AG04450 (cell line): ENCODE measurements at regions not wholly inside any gene's neighbourhood (a gene's known extent, or its start where the extent isn't known, plus 50 kb on each side); places are given as distances from the start of the nearest gene placed in this dataset.

Experiments used
- CTCF ChIA-PET: fragments of 300-600, 350-600 bp; formaldehyde crosslinking; extraction: SDS; loops from one replicate; lab custom pipeline; 2022; ENCODE audit warnings: antibody characterized with exemption, inconsistent platforms; lab: Charles Lee
- POLR2A ChIA-PET: fragments of 350-600 bp; formaldehyde crosslinking; extraction: SDS; loops from one replicate; lab custom pipeline; 2021; ENCODE audit warnings: antibody characterized with exemption, inconsistent platforms; lab: Yijun Ruan, JAX
- DNase-seq: peaks from one replicate; pipeline ENCODE4 v3.0.0-alpha.2; 2011; ENCODE audit warnings: low read depth, low spot score
- H3K27ac ChIP-seq: one replicate; pipeline ENCODE4 v1.5.1; 2012; ENCODE audit warnings: low read depth, low read length, control low read depth
- H3K27me3 ChIP-seq: one replicate; pipeline ENCODE4 v1.6.0; 2012; ENCODE audit warnings: low read length; ENCODE audit not compliant: control insufficient read depth, insufficient read depth
- H3K4me3 ChIP-seq: 2 replicates; pipeline ENCODE4 v1.5.1; 2011; ENCODE audit warnings: mild to moderate bottlenecking, low read depth, low read length, control low read depth
- H3K9me3 ChIP-seq: 2 replicates; pipeline ENCODE4 v1.5.1; 2012; ENCODE audit warnings: low read length; ENCODE audit not compliant: control insufficient read depth, insufficient read depth
- TF ChIP-seq, protein P1 (sequence below): IDR thresholded peaks from 2 replicates; pipeline ENCODE4 v1.5.1; 2011; ENCODE audit warnings: low read depth, low read length, control low read depth, inconsistent platforms

DNA sequence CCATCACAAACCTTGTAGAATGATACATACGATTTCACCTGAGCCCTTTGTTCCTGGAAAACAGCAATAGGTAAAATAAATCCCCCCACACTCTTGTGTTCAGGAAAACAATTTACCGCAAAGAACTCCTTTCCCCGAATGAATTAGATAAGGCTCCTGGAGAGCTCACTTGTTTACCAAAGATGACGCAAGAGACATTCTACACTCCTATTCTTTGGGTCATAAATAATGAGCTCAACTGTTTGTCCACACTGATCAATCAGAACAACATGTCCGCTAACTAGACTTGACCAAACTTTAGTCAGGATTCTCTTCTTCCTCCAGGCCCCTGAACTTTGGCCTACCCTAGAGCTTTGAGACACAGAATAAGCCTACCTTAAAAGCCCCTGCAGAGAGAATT lies 271.9 kb upstream of the OPRM1 start:
- peaks cover 3% of the 10 kb centered on the region; the same call in 1 of the 2 replicates for H3K9me3 ChIP-seq
- TF ChIP-seq, protein P1, sequence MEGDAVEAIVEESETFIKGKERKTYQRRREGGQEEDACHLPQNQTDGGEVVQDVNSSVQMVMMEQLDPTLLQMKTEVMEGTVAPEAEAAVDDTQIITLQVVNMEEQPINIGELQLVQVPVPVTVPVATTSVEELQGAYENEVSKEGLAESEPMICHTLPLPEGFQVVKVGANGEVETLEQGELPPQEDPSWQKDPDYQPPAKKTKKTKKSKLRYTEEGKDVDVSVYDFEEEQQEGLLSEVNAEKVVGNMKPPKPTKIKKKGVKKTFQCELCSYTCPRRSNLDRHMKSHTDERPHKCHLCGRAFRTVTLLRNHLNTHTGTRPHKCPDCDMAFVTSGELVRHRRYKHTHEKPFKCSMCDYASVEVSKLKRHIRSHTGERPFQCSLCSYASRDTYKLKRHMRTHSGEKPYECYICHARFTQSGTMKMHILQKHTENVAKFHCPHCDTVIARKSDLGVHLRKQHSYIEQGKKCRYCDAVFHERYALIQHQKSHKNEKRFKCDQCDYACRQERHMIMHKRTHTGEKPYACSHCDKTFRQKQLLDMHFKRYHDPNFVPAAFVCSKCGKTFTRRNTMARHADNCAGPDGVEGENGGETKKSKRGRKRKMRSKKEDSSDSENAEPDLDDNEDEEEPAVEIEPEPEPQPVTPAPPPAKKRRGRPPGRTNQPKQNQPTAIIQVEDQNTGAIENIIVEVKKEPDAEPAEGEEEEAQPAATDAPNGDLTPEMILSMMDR = no peak
- no peak overlapping the region for H3K4me3 ChIP-seq
- DNase-seq = no peak
- H3K27me3 ChIP-seq = no peaks in the 10 kb centered on the region
- CTCF ChIA-PET = no interaction called here
- H3K27ac ChIP-seq = no peak overlapping the region
- POLR2A ChIA-PET = no interaction called here

DNA sequence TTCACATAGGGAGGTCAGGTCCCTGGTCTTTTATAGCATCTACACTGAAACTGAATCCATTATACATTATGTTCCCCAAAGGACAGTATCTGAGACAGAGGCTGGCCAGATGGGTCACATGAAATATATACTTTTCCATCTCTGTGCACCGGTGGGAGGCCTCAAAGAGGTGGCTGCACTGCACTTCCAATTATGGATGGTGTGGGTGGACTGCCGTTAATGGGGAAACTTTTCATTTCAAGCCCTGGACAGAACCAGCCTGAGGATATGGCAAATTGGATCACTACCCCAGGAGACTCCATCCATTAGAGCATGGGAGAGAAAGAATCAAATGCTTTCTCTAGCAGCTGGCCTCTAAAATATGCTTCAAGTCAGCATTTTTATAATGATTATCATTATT lies 280.5 kb upstream of the OPRM1 start:
- no peak overlapping the region for H3K27ac ChIP-seq

DNA sequence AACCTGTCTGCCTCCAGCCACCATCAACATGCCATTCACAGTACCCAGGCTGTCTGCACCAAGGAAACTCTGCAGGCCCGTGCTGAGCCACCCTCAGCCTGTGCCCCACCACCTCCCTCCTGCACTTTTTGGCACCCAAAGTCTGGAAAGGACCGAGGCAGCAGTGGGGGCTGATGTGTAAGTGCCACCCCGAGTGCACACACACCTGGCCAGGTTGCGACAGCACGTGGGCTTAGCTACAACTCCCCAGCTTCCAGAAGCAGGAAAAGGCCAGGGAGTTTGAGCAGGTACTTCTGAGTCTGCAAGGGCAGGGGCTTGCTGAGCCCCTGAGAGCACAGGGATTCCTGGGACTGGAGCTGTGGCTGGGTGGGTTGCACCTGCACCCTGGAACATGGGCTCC lies 303.3 kb upstream of the OPRM1 start:
- TF ChIP-seq, protein P1 = no peak
- no peak for DNase-seq
- peaks cover 17% of the 10 kb centered on the region for H3K9me3 ChIP-seq
- H3K27ac ChIP-seq = no peak overlapping the region
- H3K27me3 ChIP-seq = no peaks in the 10 kb centered on the region
- ChIA-PET POLR2A (no interaction called here), CTCF (no interaction called here)
- no peak overlapping the region for H3K4me3 ChIP-seq

More for the DNA sequence above, 280.5 kb upstream of the OPRM1 start:
- DNase-seq = no peak
- Histone ChIP-seq H3K9me3 (peaks cover 16% of the 10 kb centered on the region), H3K27me3 (no peaks in the 10 kb centered on the region), H3K4me3 (no peak overlapping the region)
- TF ChIP-seq, protein P1 = no peak
- POLR2A ChIA-PET = no interaction called here
- CTCF ChIA-PET = no interaction called here

DNA sequence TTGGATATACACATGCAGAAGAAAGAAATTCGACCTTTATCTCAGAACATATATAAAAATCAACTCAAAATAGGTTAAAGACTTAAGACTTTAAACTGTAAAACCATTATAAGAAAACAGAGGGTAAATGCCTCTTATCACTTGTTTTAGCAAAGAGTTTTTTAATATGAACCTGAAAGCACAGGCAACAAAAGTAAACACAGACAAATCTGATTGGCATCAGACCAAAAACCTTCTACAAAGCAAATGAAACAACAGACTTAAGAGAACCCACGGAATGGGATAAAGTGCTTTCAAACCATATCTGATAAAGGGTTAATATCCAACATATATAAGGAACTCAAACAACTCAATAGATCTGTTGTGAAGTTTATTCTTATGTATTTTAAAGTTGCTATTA lies 309.9 kb upstream of the OPRM1 start:
- H3K27ac ChIP-seq = no peak overlapping the region
- ChIA-PET POLR2A (no interaction called here), CTCF (no interaction called here)
- TF ChIP-seq, protein P1 = no peak
- H3K9me3 ChIP-seq = no peaks in the 10 kb centered on the region; the same call in 1 of the 2 replicates
- H3K4me3 ChIP-seq = no peak overlapping the region
- DNase-seq = no peak
- no peaks in the 10 kb centered on the region for H3K27me3 ChIP-seq

DNA sequence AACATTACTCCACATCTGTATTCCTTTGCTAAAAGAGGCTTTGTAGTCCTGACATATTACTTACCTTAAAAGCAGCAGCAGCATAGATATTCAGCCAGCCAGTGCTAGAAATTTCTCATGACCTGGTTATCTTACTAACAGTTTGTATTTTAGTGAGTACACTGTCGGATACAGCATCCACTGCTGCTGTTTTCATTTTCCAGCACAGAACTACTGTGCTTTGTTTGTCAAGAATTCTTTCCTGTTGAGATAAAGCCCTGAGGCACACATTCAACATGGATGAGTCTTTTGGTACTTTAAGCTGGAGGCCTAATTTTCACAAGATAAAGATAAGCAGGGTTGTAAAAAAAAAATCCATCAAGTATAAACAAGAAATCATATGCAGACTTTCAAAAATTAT lies 311.2 kb upstream of the OPRM1 start:
- H3K27ac ChIP-seq = no peak overlapping the region
- no peaks in the 10 kb centered on the region for H3K27me3 ChIP-seq
- ChIA-PET POLR2A (no interaction called here), CTCF (no interaction called here)
- DNase-seq = no peak
- no peaks in the 10 kb centered on the region; the same call in 1 of the 2 replicates for H3K9me3 ChIP-seq
- H3K4me3 ChIP-seq = no peak overlapping the region
- TF ChIP-seq, protein P1 = no peak
